RWPE1 (cell line): ENCODE measurements at regions not wholly inside any gene's neighbourhood (a gene's known extent, or its start where the extent isn't known, plus 50 kb on each side); places are given as distances from the start of the nearest gene placed in this dataset.

Experiments
- CTCF ChIA-PET: fragments of 350-600 bp; sonication (Branson Sonifier 250); formaldehyde crosslinking; extraction: SDS; loops from one replicate; lab custom pipeline; 2021; lab: Yijun Ruan, JAX
- POLR2A ChIA-PET: fragments of 400-600 bp; formaldehyde crosslinking; extraction: SDS; loops from one replicate; lab custom pipeline; 2020; ENCODE audit warnings: antibody characterized with exemption; ENCODE audit not compliant: low non-redundant PET; lab: Yijun Ruan, JAX
- DNase-seq: peaks from one replicate; pipeline ENCODE4 v3.0.0; 2012; ENCODE audit warnings: low spot score
- H3K27ac ChIP-seq: fragments of 450-650 bp; 2 replicates; pipeline ENCODE4 v1.5.1; 2017
- CTCF ChIP-seq: fragments of 450-650 bp; conservative IDR thresholded peaks from 2 replicates; pipeline ENCODE4 v1.5.1; 2017; ENCODE audit warnings: low read depth, mild to moderate bottlenecking

GRCh38 chr5:156121234-156121633, 205.7 kb upstream of the SGCD start:
- no peak overlapping the region for H3K27ac ChIP-seq
- ChIA-PET POLR2A (no interaction called here), CTCF (no interaction called here)
- no peak for DNase-seq
- no peak for TF ChIP-seq CTCF

- no peak overlapping the region for H3K27ac ChIP-seq
- ChIA-PET CTCF (no interaction called here), POLR2A (no interaction called here)
- no peak for TF ChIP-seq CTCF
- DNase-seq: no peak
Measured at GRCh38 chr5:156121882-156122281, 205.1 kb upstream of the SGCD start.

GRCh38 chr5:156124708-156125107, 202.3 kb upstream of the SGCD start:
- TF ChIP-seq CTCF: no peak
- POLR2A ChIA-PET: no interaction called here
- CTCF ChIA-PET: no interaction called here
- no peak overlapping the region for H3K27ac ChIP-seq
- no peak for DNase-seq

GRCh38 chr5:156125118-156125517, 201.8 kb upstream of the SGCD start:
- ChIA-PET POLR2A (no interaction called here), CTCF (interaction anchor here (0.6 kb wide), 1 partner anchor 51 kb away, joined by 3 read pairs; no protein-coding TSS in a partner anchor)
- no peak overlapping the region for H3K27ac ChIP-seq
- DNase-seq: no peak
- no peak for TF ChIP-seq CTCF

GRCh38 chr5:156126716-156127115, 200.2 kb upstream of the SGCD start:
- no peak for DNase-seq

GRCh38 chr5:156128026-156128425, 198.9 kb upstream of the SGCD start:
- no peak for TF ChIP-seq CTCF
- ChIA-PET CTCF (no interaction called here), POLR2A (no interaction called here)
- DNase-seq: no peak
- no peak overlapping the region for H3K27ac ChIP-seq

More at GRCh38 chr5:156126716-156127115, 200.2 kb upstream of the SGCD start:
- no peak for TF ChIP-seq CTCF
- ChIA-PET CTCF (no interaction called here), POLR2A (no interaction called here)
- no peak overlapping the region for H3K27ac ChIP-seq

- ChIA-PET POLR2A (no interaction called here), CTCF (interaction anchor here (0.6 kb wide), 1 partner anchor 403 kb away, joined by 4 read pairs; no protein-coding TSS in a partner anchor)
- H3K27ac ChIP-seq: no peak overlapping the region
- DNase-seq: no peak
- TF ChIP-seq CTCF: no peak
Measured at GRCh38 chr5:156134216-156134615, 192.7 kb upstream of the SGCD start.
